Muscle of leg (tissue), 3 donors: ENCODE measurements at regions not wholly inside any gene's neighbourhood (a gene's known extent, or its start where the extent isn't known, plus 50 kb on each side); places are given as distances from the start of the nearest gene placed in this dataset.

Experiments
- DNase-seq: peaks from one replicate; pipeline ENCODE4 v3.0.0; 2013
- H3K27ac ChIP-seq: one replicate; pipeline ENCODE4 v1.5.1; 2013; ENCODE audit warnings: mild to moderate bottlenecking, low read length, control low read depth
- H3K27me3 ChIP-seq: one replicate; pipeline ENCODE4 v1.6.1; 2013; ENCODE audit warnings: low read length; ENCODE audit not compliant: control insufficient read depth, insufficient read depth
- H3K36me3 ChIP-seq: one replicate; pipeline ENCODE4 v1.6.1; 2013; ENCODE audit warnings: low read length; ENCODE audit not compliant: control insufficient read depth, insufficient read depth
- H3K4me1 ChIP-seq: one replicate; pipeline ENCODE4 v1.6.1; 2013; ENCODE audit warnings: low read length; ENCODE audit not compliant: control insufficient read depth, insufficient read depth
- H3K4me3 ChIP-seq: one replicate; pipeline ENCODE4 v1.5.1; 2013; ENCODE audit warnings: low read length, control low read depth
- H3K9me3 ChIP-seq: replicated peaks from 2 replicates; pipeline ENCODE4 v1.6.1; 2013; ENCODE audit warnings: low read depth, low read length; ENCODE audit not compliant: control insufficient read depth
- WGBS: methylation state at CpG from one replicate; pipeline ENCODE4 v1.1.5; 2013; ENCODE audit warnings: missing lambda C conversion rate; ENCODE audit not compliant: insufficient coverage; 5-methylcytosine and 5-hydroxymethylcytosine counted together

GRCh38 chr20:11810311-11811083, 107.2 kb upstream of the BTBD3 start:
- Histone ChIP-seq H3K27me3 (no peaks in the 10 kb centered on the region), H3K4me1 (peaks cover 4% of the 10 kb centered on the region), H3K36me3 (no peaks in the 10 kb centered on the region), H3K4me3 (no peak overlapping the region), H3K27ac (no peak overlapping the region), H3K9me3 (no peaks in the 10 kb centered on the region)
- no peak for DNase-seq
- 17% methylated on average over 1 of the region's 4 CpGs for WGBS

- H3K27me3 ChIP-seq: no peaks in the 10 kb centered on the region
- H3K9me3 ChIP-seq: no peaks in the 10 kb centered on the region
- H3K36me3 ChIP-seq: no peaks in the 10 kb centered on the region
- 93% methylated on average over 10 of the region's 14 CpGs for WGBS
- no peak for DNase-seq
- H3K4me1 ChIP-seq: no peaks in the 10 kb centered on the region
- H3K4me3 ChIP-seq: no peak overlapping the region
- no peak overlapping the region for H3K27ac ChIP-seq
Measured at GRCh38 chr20:11813106-11813890, 104.4 kb upstream of the BTBD3 start.

DNA sequence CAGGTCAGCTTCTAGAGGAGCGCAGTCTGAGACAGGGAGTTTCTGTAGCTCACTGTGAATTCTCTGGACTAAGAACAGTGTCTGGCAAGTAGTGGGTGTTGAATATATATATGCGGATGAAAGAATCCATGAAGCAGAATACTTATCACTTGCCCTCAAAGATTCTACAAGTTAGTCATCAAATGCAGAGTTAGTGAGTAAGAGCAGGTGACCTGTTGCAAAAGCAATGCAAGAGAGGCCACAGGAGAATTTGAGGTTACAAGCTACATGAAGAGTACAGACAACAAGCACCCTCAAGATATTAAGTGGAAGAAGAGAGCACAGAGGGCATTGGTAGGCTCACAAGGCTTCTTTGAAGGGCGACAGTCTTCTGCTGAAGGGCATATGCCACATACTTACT, 103.4 kb upstream of the BTBD3 start:
- Histone ChIP-seq H3K4me3 (no peak overlapping the region), H3K4me1 (no peaks in the 10 kb centered on the region), H3K9me3 (no peaks in the 10 kb centered on the region), H3K36me3 (no peaks in the 10 kb centered on the region), H3K27ac (no peak overlapping the region), H3K27me3 (no peaks in the 10 kb centered on the region)
- no CpG with 5 or more reads among the region's 3 CpGs for WGBS
- no peak for DNase-seq

DNA sequence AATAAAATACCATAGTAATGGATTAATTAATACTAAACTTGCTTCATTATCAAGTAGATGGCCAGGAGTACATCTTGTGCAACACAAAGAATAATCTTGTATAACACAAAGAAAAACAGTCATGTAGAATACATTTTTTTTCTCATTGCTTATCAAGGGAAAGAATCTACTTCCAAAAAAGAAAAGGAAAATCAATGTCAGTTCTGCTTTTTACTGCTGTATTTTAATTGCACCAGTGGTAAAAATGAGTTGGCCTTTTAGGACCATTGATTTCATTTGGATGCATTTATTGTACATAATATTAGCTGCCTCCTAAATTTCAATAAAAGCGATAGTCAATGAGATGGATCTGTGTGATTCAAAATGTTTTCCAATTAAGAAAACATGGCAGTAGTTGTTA, 96.9 kb upstream of the BTBD3 start:
- Histone ChIP-seq H3K4me1 (no peaks in the 10 kb centered on the region), H3K4me3 (no peak overlapping the region), H3K36me3 (no peaks in the 10 kb centered on the region), H3K9me3 (no peaks in the 10 kb centered on the region), H3K27ac (no peak overlapping the region), H3K27me3 (no peaks in the 10 kb centered on the region)
- no peak for DNase-seq
- WGBS: no CpG with 5 or more reads among the region's 1 CpG

GRCh38 chr20:11822540-11822794, 95.2 kb upstream of the BTBD3 start:
- DNase-seq: no peak

DNA sequence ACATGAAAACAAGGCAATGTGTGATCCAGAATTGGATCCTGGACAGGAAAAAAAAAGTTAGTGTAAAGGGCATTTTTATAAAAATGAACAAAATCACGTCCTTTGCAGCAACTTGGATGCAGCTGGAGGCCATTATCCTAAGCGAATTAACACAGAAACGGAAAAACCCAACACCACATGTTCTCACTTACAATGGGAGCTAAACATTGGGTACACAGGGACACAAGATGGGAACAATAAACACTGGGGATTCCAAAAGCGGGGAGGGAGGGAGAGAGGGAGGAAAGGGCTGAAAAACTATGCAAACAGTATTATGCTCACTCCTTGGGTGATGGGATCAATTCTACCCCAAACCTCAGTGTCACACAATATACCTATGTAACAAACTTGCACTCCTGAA, 91.4 kb upstream of the BTBD3 start:
- Histone ChIP-seq H3K4me3 (no peak overlapping the region), H3K9me3 (peaks cover 2% of the 10 kb centered on the region), H3K27ac (no peak overlapping the region), H3K36me3 (no peaks in the 10 kb centered on the region), H3K27me3 (no peaks in the 10 kb centered on the region), H3K4me1 (no peaks in the 10 kb centered on the region)
- no CpG with 5 or more reads among the region's 4 CpGs for WGBS
- DNase-seq: no peak

More at GRCh38 chr20:11822540-11822794, 95.2 kb upstream of the BTBD3 start:
- Histone ChIP-seq H3K36me3 (no peaks in the 10 kb centered on the region), H3K4me1 (no peaks in the 10 kb centered on the region), H3K27ac (no peak overlapping the region), H3K4me3 (no peak overlapping the region), H3K9me3 (peaks cover 2% of the 10 kb centered on the region), H3K27me3 (no peaks in the 10 kb centered on the region)
- no CpG with 5 or more reads among the region's 2 CpGs for WGBS

GRCh38 chr20:11832397-11832796, 85.3 kb upstream of the BTBD3 start:
- WGBS: no CpG with 5 or more reads among the region's 1 CpG
- no peaks in the 10 kb centered on the region for H3K9me3 ChIP-seq
- no peaks in the 10 kb centered on the region for H3K27me3 ChIP-seq
- no peaks in the 10 kb centered on the region for H3K36me3 ChIP-seq
- DNase-seq: no peak
- no peaks in the 10 kb centered on the region for H3K4me1 ChIP-seq
- H3K4me3 ChIP-seq: no peak overlapping the region
- H3K27ac ChIP-seq: no peak overlapping the region

GRCh38 chr20:11832851-11833250, 84.8 kb upstream of the BTBD3 start:
- no peaks in the 10 kb centered on the region for H3K4me1 ChIP-seq
- H3K9me3 ChIP-seq: no peaks in the 10 kb centered on the region
- H3K27me3 ChIP-seq: no peaks in the 10 kb centered on the region
- no peak for DNase-seq
- H3K36me3 ChIP-seq: no peaks in the 10 kb centered on the region
- WGBS: no CpG with 5 or more reads among the region's 1 CpG
- H3K4me3 ChIP-seq: no peak overlapping the region
- no peak overlapping the region for H3K27ac ChIP-seq

GRCh38 chr20:11833825-11834224, 83.9 kb upstream of the BTBD3 start:
- 100% methylated on average over 1 of the region's 3 CpGs for WGBS
- Histone ChIP-seq H3K27me3 (no peaks in the 10 kb centered on the region), H3K4me3 (no peak overlapping the region), H3K36me3 (no peaks in the 10 kb centered on the region), H3K4me1 (no peaks in the 10 kb centered on the region), H3K27ac (no peak overlapping the region), H3K9me3 (no peaks in the 10 kb centered on the region)
- DNase-seq: no peak

DNA sequence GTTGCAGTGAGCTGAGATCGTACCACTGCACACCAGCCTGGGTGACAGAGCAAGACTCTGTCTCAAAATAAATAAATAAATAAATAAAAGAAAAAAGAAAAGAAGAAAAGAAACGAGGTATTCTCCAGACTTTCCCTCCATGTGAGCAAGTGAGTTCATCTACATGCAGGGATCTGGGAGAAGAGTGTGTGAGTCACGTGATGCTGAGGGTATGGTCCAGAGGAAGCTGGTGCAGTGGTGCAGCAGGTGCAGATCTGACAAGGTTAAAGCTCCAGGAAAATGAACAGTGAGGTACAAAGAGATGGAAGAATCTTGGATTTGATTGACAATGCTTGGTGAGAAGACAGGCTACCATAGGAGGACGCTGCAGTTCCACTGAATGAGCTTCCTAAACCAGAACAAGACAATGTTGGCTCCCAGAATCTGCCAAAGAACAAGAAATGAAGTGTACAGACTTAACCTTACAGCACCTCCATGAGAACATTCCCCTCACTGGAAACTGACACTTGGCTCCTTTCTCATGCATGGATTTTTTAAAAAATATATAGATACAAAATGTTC, 79.5 kb upstream of the BTBD3 start:
- H3K4me3 ChIP-seq: no peak overlapping the region
- no peaks in the 10 kb centered on the region for H3K4me1 ChIP-seq
- no peak overlapping the region for H3K27ac ChIP-seq
- H3K9me3 ChIP-seq: no peaks in the 10 kb centered on the region
- DNase-seq: no peak
- H3K36me3 ChIP-seq: no peaks in the 10 kb centered on the region
- WGBS: 69% methylated on average over 2 of the region's 4 CpGs
- H3K27me3 ChIP-seq: no peaks in the 10 kb centered on the region
